GM11168 (cell line): ENCODE measurements at regions not wholly inside any gene's neighbourhood (a gene's known extent, or its start where the extent isn't known, plus 50 kb on each side); places are given as distances from the start of the nearest gene placed in this dataset.

Experiments used
- in situ Hi-C: fragments of 300-500 bp; cut with MboI; formaldehyde crosslinking; loops from one replicate; pipeline ENCODE4 v1.12.0; 2022; ENCODE audit warnings: low sequenced_read_pairs; ENCODE audit not compliant: unreplicated experiment

GRCh38 chr7:68429411-68430117 lies 1168.7 kb upstream of the AUTS2 start:
- in situ Hi-C loops: no loop called here

- in situ Hi-C loops: no loop called here
Observed at GRCh38 chr7:68432585-68432984, 1165.7 kb upstream of the AUTS2 start.

- in situ Hi-C loops: no loop called here
Observed at GRCh38 chr7:68433462-68434070, 1164.7 kb upstream of the AUTS2 start.

- in situ Hi-C loops: no loop called here
Observed at GRCh38 chr7:68434857-68435256, 1163.4 kb upstream of the AUTS2 start.

- in situ Hi-C loops: no loop called here
Observed at GRCh38 chr7:68438016-68438415, 1160.3 kb upstream of the AUTS2 start.

GRCh38 chr7:68438811-68439210 lies 1159.5 kb upstream of the AUTS2 start:
- in situ Hi-C loops: no loop called here

DNA sequence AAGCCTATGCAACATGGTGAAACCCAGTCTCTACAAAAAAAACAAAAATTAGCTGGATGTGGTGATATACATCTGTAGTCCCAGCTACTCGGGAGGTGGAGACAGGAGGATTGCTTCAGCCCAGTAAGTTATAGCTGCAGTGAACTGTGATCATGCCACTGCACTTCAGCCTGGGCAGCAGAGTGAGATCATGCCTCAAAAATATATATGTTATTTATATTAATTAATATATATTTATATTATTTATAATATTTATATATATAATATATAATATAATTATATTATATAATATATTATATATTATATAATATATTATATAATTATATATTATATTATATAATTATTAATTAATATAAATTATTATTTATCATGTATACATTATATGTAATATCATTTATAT lies 1158.4 kb upstream of the AUTS2 start:
- in situ Hi-C loops: no loop called here

- in situ Hi-C loops: no loop called here
Observed at GRCh38 chr7:68440866-68441265, 1157.4 kb upstream of the AUTS2 start.

DNA sequence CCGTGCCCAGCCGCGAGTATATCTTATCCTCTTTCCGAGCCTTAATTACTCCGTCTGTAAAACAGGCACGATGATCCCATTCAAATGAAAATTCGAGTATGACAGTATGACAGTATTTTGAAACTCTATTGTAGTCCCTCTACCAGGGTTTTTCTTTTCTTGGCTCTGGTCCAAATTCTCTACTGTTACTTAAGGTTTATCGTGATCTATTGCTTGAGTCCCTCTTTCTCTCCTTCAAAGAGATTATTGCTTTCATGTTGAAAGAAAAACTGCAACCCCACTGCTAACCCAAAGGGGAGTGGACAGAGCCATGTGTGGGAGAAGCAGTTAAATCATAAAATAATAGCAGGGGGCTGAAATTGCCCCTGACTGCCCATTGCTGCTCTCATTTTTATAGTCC lies 1156.6 kb upstream of the AUTS2 start:
- in situ Hi-C loops: no loop called here

- in situ Hi-C loops: no loop called here
Observed at GRCh38 chr7:68442931-68443631, 1155.2 kb upstream of the AUTS2 start.

- in situ Hi-C loops: no loop called here
Observed at GRCh38 chr7:68444042-68444441, 1154.2 kb upstream of the AUTS2 start.

GRCh38 chr7:68444956-68445355 lies 1153.3 kb upstream of the AUTS2 start:
- in situ Hi-C loops: no loop called here

DNA sequence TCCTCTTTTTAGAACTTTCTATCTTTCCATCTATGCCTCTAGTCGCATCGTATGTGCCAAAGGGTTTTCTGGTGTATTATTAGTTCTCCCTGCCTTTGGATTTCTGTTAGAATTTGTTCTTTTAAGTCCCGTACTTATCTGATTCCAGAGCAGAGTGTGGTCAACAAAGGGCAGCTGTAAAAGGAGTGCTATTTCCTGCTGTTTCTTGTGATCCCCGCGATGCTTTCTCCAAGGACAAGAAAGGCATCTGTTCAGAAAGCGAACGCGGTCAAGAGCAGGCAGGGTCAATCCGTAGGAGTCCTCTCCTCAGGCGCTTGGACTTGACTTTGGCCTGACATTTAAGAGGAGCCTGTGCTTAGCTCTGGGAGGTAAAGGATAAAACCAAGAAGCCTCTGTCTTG lies 1152.1 kb upstream of the AUTS2 start:
- in situ Hi-C loops: no loop called here

- in situ Hi-C loops: no loop called here
Observed at GRCh38 chr7:68449099-68449498, 1149.2 kb upstream of the AUTS2 start.

DNA sequence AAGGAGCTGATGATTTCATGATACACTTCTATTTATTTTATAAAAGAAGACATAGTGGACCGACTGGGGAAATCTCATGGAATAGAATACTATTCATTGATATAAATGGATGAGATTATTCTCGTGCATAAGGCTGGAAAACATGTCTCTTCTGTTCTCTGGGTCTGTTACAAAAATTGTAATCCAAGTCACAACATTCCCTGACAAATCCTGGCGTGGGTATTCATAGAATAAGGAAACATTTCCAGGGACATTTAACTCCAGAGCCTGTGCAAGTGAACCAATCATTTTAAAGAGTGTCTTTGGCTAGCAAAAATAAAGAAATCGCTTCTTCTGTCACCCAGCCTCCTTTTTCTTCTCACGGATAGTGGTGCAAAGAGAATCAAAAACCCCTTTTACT lies 1148.5 kb upstream of the AUTS2 start:
- in situ Hi-C loops: no loop called here

DNA sequence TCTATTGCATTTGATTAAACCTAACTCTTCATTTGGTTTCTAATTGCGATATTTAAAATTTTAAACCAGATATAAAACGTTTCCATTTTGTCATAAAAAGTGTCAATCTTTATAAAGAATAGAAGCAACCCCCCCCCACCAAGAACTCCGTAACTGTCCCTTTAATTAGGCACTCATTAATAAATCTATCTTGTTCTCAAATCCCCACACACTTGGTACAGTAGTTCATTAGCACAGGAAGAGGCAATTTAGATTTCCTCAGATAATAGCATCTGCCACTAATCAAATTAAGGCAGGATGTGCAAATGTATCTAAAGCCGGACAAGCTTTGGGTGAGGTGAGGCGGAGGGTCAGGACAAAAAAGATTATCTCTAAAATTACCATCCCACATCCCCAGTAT lies 1143.3 kb upstream of the AUTS2 start:
- in situ Hi-C loops: no loop called here

DNA sequence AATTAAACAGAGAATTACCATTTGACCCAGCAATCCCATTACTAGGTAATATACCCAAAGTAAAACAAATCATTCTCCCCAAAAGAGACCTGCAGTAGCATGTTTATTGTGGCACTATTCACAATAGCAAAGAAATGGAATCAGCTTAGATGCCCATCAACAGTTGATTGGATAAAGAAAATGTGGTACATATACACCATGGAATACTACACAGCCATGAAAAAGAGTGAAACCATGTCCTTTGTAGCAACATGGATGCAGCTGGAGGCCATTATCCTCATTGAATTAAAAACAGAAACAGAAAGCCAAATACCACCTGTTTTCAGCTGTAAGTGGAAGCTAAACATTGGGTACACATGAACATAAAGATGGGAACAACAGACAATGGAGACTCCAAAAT lies 1141.8 kb upstream of the AUTS2 start:
- in situ Hi-C loops: no loop called here

DNA sequence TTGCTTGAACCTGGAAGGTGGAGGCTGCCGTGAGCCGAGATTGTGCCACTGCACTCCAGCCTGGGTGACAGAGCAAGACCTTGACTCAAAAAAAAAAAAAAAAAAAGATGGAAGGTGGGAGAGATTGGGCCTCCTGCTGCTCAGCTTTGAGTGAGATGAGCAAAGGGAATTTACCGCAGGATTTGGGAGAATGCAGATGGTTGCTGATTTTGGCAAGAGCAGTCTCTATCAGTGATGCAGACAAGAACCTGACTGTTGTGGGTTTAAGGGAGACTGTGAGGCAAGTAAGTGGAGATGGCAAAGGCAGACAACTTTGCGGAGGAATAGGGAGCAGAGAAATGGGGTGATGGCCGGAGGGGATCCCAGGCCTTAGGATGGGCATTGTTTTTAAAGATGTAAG lies 1140.8 kb upstream of the AUTS2 start:
- in situ Hi-C loops: no loop called here

DNA sequence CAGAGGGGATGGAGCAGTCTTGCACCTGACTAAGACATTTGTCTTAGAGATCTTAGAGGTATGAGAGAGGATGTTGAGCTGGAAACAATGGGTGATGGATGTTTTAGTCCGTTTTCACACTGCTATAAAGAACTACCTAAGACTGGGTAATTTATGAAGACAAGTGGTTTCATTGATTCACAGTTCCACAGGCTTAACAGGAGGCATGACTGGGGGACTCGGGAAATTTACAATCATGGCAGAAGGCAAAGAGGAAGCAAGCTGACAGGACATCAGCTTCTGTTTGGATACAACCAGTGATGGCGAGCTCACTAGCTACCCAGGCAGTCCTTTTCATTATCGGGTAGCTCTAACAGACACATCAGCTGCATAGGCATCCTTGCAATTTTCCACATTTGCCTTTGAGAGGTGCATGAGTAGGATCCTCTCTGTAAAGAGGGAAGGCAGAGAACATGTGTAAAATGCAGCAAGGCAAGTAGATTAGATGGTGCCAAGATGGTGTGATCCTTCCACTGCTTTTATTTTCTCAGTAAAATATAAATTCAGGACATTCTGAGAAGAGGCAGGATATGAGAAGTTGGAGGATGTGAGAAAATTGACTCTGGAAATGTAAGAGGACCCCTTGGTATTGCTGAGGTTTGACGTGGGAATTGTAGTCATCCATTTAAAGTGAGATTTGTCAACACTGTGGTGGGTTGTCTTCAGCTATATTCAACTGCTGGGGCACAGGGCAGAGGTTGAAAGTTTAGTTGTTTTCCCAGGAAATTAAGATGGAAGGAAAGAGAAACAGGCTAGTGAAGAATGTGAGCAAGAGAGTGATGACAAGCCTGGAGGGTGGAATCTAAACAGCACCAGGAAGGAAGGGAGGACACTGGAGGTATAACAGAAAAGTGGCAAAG lies 1140.0 kb upstream of the AUTS2 start:
- in situ Hi-C loops: no loop called here

- in situ Hi-C loops: no loop called here
Observed at GRCh38 chr7:68461430-68461829, 1136.8 kb upstream of the AUTS2 start.
